AG04449 (cell line): ENCODE measurements at regions not wholly inside any gene's neighbourhood (a gene's known extent, or its start where the extent isn't known, plus 50 kb on each side); places are given as distances from the start of the nearest gene placed in this dataset.
"Not testable (repeated sequence)": the region's sequence is repeated elsewhere in the genome, so short reads cannot be mapped to it uniquely, and the experiment has no call there.

Source experiments
- CTCF ChIA-PET: fragments of 350-600 bp; formaldehyde crosslinking; extraction: SDS; loops from one replicate; lab custom pipeline; 2021; ENCODE audit warnings: antibody characterized with exemption; lab: Yijun Ruan, JAX
- POLR2A ChIA-PET: fragments of 400-600, 350-600 bp; formaldehyde crosslinking; extraction: SDS; loops from one replicate; lab custom pipeline; 2020; ENCODE audit warnings: antibody characterized with exemption, inconsistent platforms; lab: Yijun Ruan, JAX
- DNase-seq: peaks from one replicate; pipeline ENCODE4 v3.0.0-alpha.2; 2010; ENCODE audit warnings: low read depth, low spot score
- H3K4me3 ChIP-seq: 2 replicates; pipeline ENCODE4 v1.5.1; 2011; ENCODE audit warnings: low read depth, mild to moderate bottlenecking, control low read depth, low read length
- CTCF ChIP-seq: IDR thresholded peaks from one replicate; pipeline ENCODE4 v1.5.1; 2011; ENCODE audit warnings: mild to moderate bottlenecking, moderate library complexity, low read length, control low read depth, inconsistent platforms; ENCODE audit not compliant: insufficient read depth; ENCODE audit errors: missing control alignments

- H3K4me3 ChIP-seq: no peak overlapping the region
- TF ChIP-seq CTCF: no peak
- POLR2A ChIA-PET: no interaction called here
- CTCF ChIA-PET: no interaction called here
- DNase-seq: no peak
Observed at GRCh38 chr5:56382896-56383295, 149.8 kb upstream of the ANKRD55 start.

- no peak overlapping the region for H3K4me3 ChIP-seq
- DNase-seq: no peak
- TF ChIP-seq CTCF: no peak
- ChIA-PET CTCF (no interaction called here), POLR2A (no interaction called here)
Observed at GRCh38 chr5:56377573-56377972, 144.4 kb upstream of the ANKRD55 start.

- no peak overlapping the region for H3K4me3 ChIP-seq
- CTCF ChIA-PET: no interaction called here
- no peak for TF ChIP-seq CTCF
- no peak for DNase-seq
- POLR2A ChIA-PET: no interaction called here
Observed at GRCh38 chr5:56376128-56376527, 143.0 kb upstream of the ANKRD55 start.

- CTCF ChIA-PET: no interaction called here
- POLR2A ChIA-PET: no interaction called here
- no peak for DNase-seq
- TF ChIP-seq CTCF: no peak
- H3K4me3 ChIP-seq: no peak overlapping the region
Observed at GRCh38 chr5:56375011-56375410, 141.9 kb upstream of the ANKRD55 start.

GRCh38 chr5:56372491-56372890, 139.4 kb upstream of the ANKRD55 start:
- POLR2A ChIA-PET, DNase-seq, CTCF ChIA-PET, H3K4me3 ChIP-seq: not testable (repeated sequence)

- no peak for DNase-seq
- ChIA-PET CTCF (no interaction called here), POLR2A (no interaction called here)
- H3K4me3 ChIP-seq: no peak overlapping the region
- no peak for TF ChIP-seq CTCF
Observed at GRCh38 chr5:56369361-56369811, 136.3 kb upstream of the ANKRD55 start.

GRCh38 chr5:56367748-56368147, 134.6 kb upstream of the ANKRD55 start:
- no peak for DNase-seq
- no peak for TF ChIP-seq CTCF
- ChIA-PET CTCF (interaction anchor here (0.7 kb wide), 1 partner anchor 432 kb away, joined by 3 read pairs; no protein-coding TSS in a partner anchor), POLR2A (no interaction called here)
- no peak overlapping the region for H3K4me3 ChIP-seq
